ENCODE measurements at regions not wholly inside any gene's neighbourhood (a gene's known extent, or its start where the extent isn't known, plus 50 kb on each side); places are given as distances from the start of the nearest gene placed in this dataset.

DNA sequence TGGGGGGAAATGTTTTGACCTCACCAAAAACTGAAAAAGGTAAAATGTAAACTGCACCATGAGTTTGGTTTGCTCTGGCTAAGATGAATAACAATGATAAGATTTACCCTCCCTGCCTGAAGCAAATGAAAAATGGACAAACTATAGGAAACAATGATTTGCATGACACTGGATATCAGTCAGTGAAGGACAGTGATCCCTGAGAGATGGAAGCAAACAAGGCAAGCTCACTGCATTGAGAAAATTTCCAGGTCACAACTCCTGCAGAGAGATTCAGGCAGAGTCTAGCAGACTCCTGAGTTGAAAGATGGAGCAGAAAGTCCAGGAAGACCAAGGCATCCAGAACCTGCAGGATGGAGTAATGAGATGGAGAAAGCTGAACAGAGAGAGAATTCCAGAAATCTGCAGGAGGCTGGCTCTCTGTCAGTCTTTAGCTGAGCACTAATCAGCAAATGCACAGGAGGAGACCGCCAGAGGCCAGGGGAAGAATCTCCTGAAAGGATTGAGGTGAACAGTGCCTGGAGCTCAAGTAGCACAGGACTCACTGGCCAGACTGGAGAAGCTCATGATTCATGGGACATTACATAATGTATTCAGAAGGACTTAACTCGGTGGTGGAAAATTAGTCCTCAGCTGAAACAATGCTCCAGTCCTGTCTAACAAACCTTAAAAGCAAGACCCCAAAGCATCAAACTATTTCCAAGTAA lies 51.2 kb upstream of the PALS2 start:
- Histone ChIP-seq H3K9ac (ENCODE audit: low read length) (no peak overlapping the region), H3K9me3 (ENCODE audit: control extremely low read depth in 1 of 3, control insufficient read depth in 2 of 3, insufficient read depth in 1 of 3, low read length in 2 of 3) (no peaks in the 10 kb centered on the region), H3K4me2 (replicated peaks; ENCODE audit: low read depth, low read length, poor library complexity, severe bottlenecking) (no peak overlapping the region), H2AFZ (ENCODE audit: insufficient read depth, low read depth, low read length, poor library complexity, severe bottlenecking) (no peak overlapping the region), H3K4me3 (ENCODE audit: control extremely low read depth in 1 of 5, extremely low read depth in 1 of 5, insufficient read depth in 1 of 5, low read depth in 2 of 5, low read length in 4 of 5) (no peak overlapping the region), H3K27me3 (replicated peaks in 1 of 4; ENCODE audit: control extremely low read depth in 1 of 4, control insufficient read depth in 3 of 4, insufficient read depth in 4 of 4, low read length in 3 of 4) (peaks cover 0 to 16% (median 5%) of the 10 kb centered on the region in 4 experiments), H3K4me1 (ENCODE audit: control insufficient read depth in 2 of 2, insufficient read depth in 2 of 2, low read length in 2 of 2) (no peaks in the 10 kb centered on the region), H3K27ac (ENCODE audit: low read length in 2 of 2) (no peak overlapping the region), H3K36me3 (replicated peaks in 1 of 2; ENCODE audit: control extremely low read depth in 1 of 2, control insufficient read depth in 1 of 2, extremely low read depth in 1 of 2, insufficient read depth in 2 of 2, low read length in 1 of 2) (no peaks in the 10 kb centered on the region), H4K20me1 (ENCODE audit: control insufficient read depth, insufficient read depth, low read length, poor library complexity, severe bottlenecking) (no peaks in the 10 kb centered on the region), H3K79me2 (ENCODE audit: control insufficient read depth, insufficient read depth, low read length) (no peaks in the 10 kb centered on the region)
- Mint-ChIP-seq H3K4me1 (no peaks in the 10 kb centered on the region), H3K27ac (no peak overlapping the region), H3K27me3 (peaks cover 34% of the 10 kb centered on the region), H3K4me3 (no peak overlapping the region), H3K9me3 (ENCODE audit: insufficient read depth) (no peaks in the 10 kb centered on the region)
- intact Hi-C loops (cut with micrococcal nuclease), result no loop called here
- 100% methylated on average over 2 of the region's 2 CpGs for WGBS (ENCODE audit: insufficient coverage)
- ChIA-PET CTCF (no interaction called here), POLR2A (no interaction called here)
- ATAC-seq (ENCODE audit: low read depth) (no peak), DNase-seq (no peak)
- TF ChIP-seq EZH2 (IDR thresholded peaks at IDR 0.05; ENCODE audit: borderline replicate concordance, insufficient read depth, low read depth, low read length, poor library complexity, severe bottlenecking), result no peak
- TF ChIP-seq, protein P1, sequence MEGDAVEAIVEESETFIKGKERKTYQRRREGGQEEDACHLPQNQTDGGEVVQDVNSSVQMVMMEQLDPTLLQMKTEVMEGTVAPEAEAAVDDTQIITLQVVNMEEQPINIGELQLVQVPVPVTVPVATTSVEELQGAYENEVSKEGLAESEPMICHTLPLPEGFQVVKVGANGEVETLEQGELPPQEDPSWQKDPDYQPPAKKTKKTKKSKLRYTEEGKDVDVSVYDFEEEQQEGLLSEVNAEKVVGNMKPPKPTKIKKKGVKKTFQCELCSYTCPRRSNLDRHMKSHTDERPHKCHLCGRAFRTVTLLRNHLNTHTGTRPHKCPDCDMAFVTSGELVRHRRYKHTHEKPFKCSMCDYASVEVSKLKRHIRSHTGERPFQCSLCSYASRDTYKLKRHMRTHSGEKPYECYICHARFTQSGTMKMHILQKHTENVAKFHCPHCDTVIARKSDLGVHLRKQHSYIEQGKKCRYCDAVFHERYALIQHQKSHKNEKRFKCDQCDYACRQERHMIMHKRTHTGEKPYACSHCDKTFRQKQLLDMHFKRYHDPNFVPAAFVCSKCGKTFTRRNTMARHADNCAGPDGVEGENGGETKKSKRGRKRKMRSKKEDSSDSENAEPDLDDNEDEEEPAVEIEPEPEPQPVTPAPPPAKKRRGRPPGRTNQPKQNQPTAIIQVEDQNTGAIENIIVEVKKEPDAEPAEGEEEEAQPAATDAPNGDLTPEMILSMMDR (IDR thresholded peaks at IDR 0.05), result no peak

All from B cell (primary cell).